SJCRH30 (cell line): ENCODE measurements at regions not wholly inside any gene's neighbourhood (a gene's known extent, or its start where the extent isn't known, plus 50 kb on each side); places are given as distances from the start of the nearest gene placed in this dataset.

Experiments
- DNase-seq, 2 experiments: peaks; one replicate each; pipeline ENCODE4 v3.0.0-alpha.2; 2015 to 2020
- H3K27ac ChIP-seq: fragments of 250-450 bp; sonication (Bioruptor Pico); 2 replicates; pipeline ENCODE4 v1.5.1; 2020; ENCODE audit warnings: mild to moderate bottlenecking, moderate library complexity
- H3K27me3 ChIP-seq: fragments of 250-450 bp; sonication (Bioruptor Pico); 2 replicates; pipeline ENCODE4 v1.5.1; 2020; ENCODE audit warnings: mild to moderate bottlenecking, moderate library complexity
- H3K36me3 ChIP-seq: fragments of 250-450 bp; sonication (Bioruptor Pico); 2 replicates; pipeline ENCODE4 v1.5.1; 2020; ENCODE audit warnings: mild to moderate bottlenecking, moderate library complexity
- H3K4me1 ChIP-seq: fragments of 250-450 bp; sonication (Bioruptor Pico); 2 replicates; pipeline ENCODE4 v1.5.1; 2020; ENCODE audit warnings: mild to moderate bottlenecking, moderate library complexity
- H3K4me3 ChIP-seq: fragments of 250-450 bp; sonication (Bioruptor Pico); 2 replicates; pipeline ENCODE4 v1.5.1; 2020; ENCODE audit warnings: mild to moderate bottlenecking, moderate library complexity
- H3K9me3 ChIP-seq: fragments of 250-450 bp; sonication (Bioruptor Pico); replicated peaks from 2 replicates; pipeline ENCODE4 v1.5.1; 2020; ENCODE audit warnings: mild to moderate bottlenecking, moderate library complexity

GRCh38 chr6:99002831-99003230, 55.1 kb upstream of the FBXL4 start:
- H3K27me3 ChIP-seq = no peaks in the 10 kb centered on the region; the same call in 1 of the 2 replicates
- H3K9me3 ChIP-seq = no peaks in the 10 kb centered on the region
- H3K27ac ChIP-seq = no peak overlapping the region
- DNase-seq = no peak
- H3K4me3 ChIP-seq = no peak overlapping the region
- no peaks in the 10 kb centered on the region for H3K4me1 ChIP-seq
- H3K36me3 ChIP-seq = no peaks in the 10 kb centered on the region

- Histone ChIP-seq H3K4me3 (no peak overlapping the region), H3K4me1 (no peaks in the 10 kb centered on the region), H3K36me3 (no peaks in the 10 kb centered on the region), H3K27ac (no peak overlapping the region), H3K9me3 (no peaks in the 10 kb centered on the region), H3K27me3 (no peaks in the 10 kb centered on the region; the same call in 1 of the 2 replicates)
- DNase-seq = no peak
These were observed 50.4 kb upstream of the FBXL4 start for GRCh38 chr6:98998103-98998502.
